SJSA1 (cell line): ENCODE measurements at regions not wholly inside any gene's neighbourhood (a gene's known extent, or its start where the extent isn't known, plus 50 kb on each side); places are given as distances from the start of the nearest gene placed in this dataset.
"Not testable (repeated sequence)": the region's sequence is repeated elsewhere in the genome, so short reads cannot be mapped to it uniquely, and the experiment has no call there.

Source experiments
- DNase-seq, 2 experiments: peaks; one replicate each; pipeline ENCODE4 v3.0.0-alpha.2; 2015 to 2020; ENCODE audit warnings: low spot score in 2 of 2, low read depth in 1 of 2
- H3K27ac ChIP-seq: fragments of 250-450 bp; sonication (Bioruptor Pico); 2 replicates; pipeline ENCODE4 v1.5.1; 2020; ENCODE audit warnings: mild to moderate bottlenecking, moderate library complexity
- H3K27me3 ChIP-seq: fragments of 250-450 bp; sonication (Bioruptor Pico); replicated peaks from 2 replicates; pipeline ENCODE4 v1.5.1; 2020; ENCODE audit warnings: mild to moderate bottlenecking, moderate library complexity
- H3K36me3 ChIP-seq: fragments of 250-450 bp; sonication (Bioruptor Pico); 2 replicates; pipeline ENCODE4 v1.5.1; 2020; ENCODE audit warnings: mild to moderate bottlenecking
- H3K4me1 ChIP-seq: fragments of 250-450 bp; sonication (Bioruptor Pico); replicated peaks from 2 replicates; pipeline ENCODE4 v1.6.1; 2021; ENCODE audit warnings: mild to moderate bottlenecking
- H3K4me3 ChIP-seq: fragments of 250-450 bp; sonication (Bioruptor Pico); 2 replicates; pipeline ENCODE4 v1.5.1; 2020; ENCODE audit warnings: mild to moderate bottlenecking
- H3K9me3 ChIP-seq: fragments of 250-450 bp; sonication (Bioruptor Pico); replicated peaks from 2 replicates; pipeline ENCODE4 v1.5.1; 2020; ENCODE audit warnings: mild to moderate bottlenecking

DNA sequence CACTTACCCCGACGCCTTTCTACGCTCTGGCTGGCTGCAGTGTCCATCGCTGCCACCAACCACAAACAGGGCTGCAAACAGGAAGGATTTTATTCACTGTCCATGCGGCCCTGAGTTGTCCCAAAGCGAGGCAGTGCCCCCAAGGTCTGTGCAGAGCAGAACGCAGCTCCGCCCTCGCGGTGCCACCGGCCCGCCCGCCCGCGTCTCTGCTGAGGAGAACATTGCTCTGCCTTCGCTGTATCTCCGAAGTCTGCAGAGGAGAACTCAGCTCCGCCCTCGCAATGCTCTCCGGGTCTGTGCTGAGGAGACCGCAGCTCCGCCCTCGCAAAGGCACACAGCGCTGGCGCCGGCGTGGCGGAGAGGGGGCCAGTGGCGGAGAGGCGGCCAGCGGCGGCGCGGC lies 645.1 kb downstream of the FAM72C start:
- H3K9me3 ChIP-seq, H3K36me3 ChIP-seq, H3K4me3 ChIP-seq, H3K27ac ChIP-seq, H3K4me1 ChIP-seq, H3K27me3 ChIP-seq: not testable (repeated sequence)
- peak in 1 of 2 experiments; percentile 81 for DNase-seq

DNA sequence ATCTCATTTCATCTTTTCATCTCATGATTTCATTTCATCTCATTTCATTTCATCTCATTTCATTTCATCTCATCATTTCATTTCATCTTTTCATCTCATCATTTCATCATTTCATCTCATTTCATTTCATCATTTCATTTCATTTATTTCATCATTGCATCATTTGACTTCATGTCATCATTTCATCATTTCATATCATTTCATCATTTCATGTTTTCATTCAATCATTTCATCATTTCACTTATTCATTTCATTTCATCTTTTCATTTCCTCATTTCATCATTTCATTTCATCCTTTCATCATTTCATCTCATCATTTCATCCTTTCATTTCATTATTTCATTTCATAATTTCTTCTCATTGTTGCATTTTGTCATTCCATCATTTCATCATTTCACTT lies 660.6 kb downstream of the FAM72C start:
- not testable (repeated sequence) for H3K36me3 ChIP-seq, H3K27me3 ChIP-seq, H3K4me1 ChIP-seq, DNase-seq, H3K27ac ChIP-seq, H3K4me3 ChIP-seq, H3K9me3 ChIP-seq
